HEK293T (cell line): ENCODE measurements at regions not wholly inside any gene's neighbourhood (a gene's known extent, or its start where the extent isn't known, plus 50 kb on each side); places are given as distances from the start of the nearest gene placed in this dataset.

Experiments
- CTCF ChIA-PET: fragments of 350-600 bp; formaldehyde crosslinking; extraction: SDS; loops from one replicate; lab custom pipeline; 2021; ENCODE audit warnings: antibody characterized with exemption, inconsistent platforms; lab: Yijun Ruan, JAX
- POLR2A ChIA-PET: fragments of 350-600 bp; formaldehyde crosslinking; extraction: SDS; loops from one replicate; lab custom pipeline; 2020; ENCODE audit warnings: antibody characterized with exemption, inconsistent platforms; lab: Yijun Ruan, JAX
- DNase-seq: peaks from one replicate; pipeline ENCODE4 v3.0.0; 2012; ENCODE audit warnings: mixed read lengths; ENCODE audit errors: extremely low spot score
- ARNT ChIP-seq: fragments of 450-650 bp; IDR thresholded peaks from 2 replicates; pipeline ENCODE4 v1.6.1; 2017; ENCODE audit warnings: mild to moderate bottlenecking
- BHLHE40 ChIP-seq: fragments of 450-650 bp; IDR thresholded peaks from 2 replicates; pipeline ENCODE4 v1.6.1; 2016; ENCODE audit warnings: mild to moderate bottlenecking, moderate library complexity, borderline replicate concordance
- CTBP1 ChIP-seq: fragments of 450-650 bp; IDR thresholded peaks from 2 replicates; pipeline ENCODE4 v1.6.1; 2016; ENCODE audit warnings: borderline replicate concordance
- ELF4 ChIP-seq: fragments of 450-650 bp; IDR thresholded peaks from 2 replicates; pipeline ENCODE4 v1.6.1; 2017; ENCODE audit warnings: antibody characterized with exemption
- FOXA1 ChIP-seq: fragments of 450-650 bp; IDR thresholded peaks from 2 replicates; pipeline ENCODE4 v1.6.1; 2016; ENCODE audit warnings: mild to moderate bottlenecking
- FOXK2 ChIP-seq: fragments of 450-650 bp; IDR thresholded peaks from 2 replicates; pipeline ENCODE4 v1.6.1; 2016; ENCODE audit warnings: mild to moderate bottlenecking
- FOXM1 ChIP-seq: fragments of 450-650 bp; IDR thresholded peaks from 2 replicates; pipeline ENCODE4 v1.6.1; 2017; ENCODE audit warnings: mild to moderate bottlenecking, borderline replicate concordance
- HDGF ChIP-seq: fragments of 450-650 bp; IDR thresholded peaks from 2 replicates; pipeline ENCODE4 v1.6.1; 2017; ENCODE audit warnings: antibody characterized with exemption, borderline replicate concordance
- L3MBTL2 ChIP-seq: fragments of 450-650 bp; conservative IDR thresholded peaks from 2 replicates; pipeline ENCODE4 v1.6.1; 2016; ENCODE audit warnings: mild to moderate bottlenecking
- LEF1 ChIP-seq: fragments of 450-650 bp; IDR thresholded peaks from 2 replicates; pipeline ENCODE4 v1.6.1; 2017; ENCODE audit warnings: mild to moderate bottlenecking, borderline replicate concordance
- NFRKB ChIP-seq: fragments of 450-650 bp; IDR thresholded peaks from 2 replicates; pipeline ENCODE4 v1.6.1; 2016; ENCODE audit warnings: mild to moderate bottlenecking, moderate library complexity
- PKNOX1 ChIP-seq: fragments of 450-650 bp; IDR thresholded peaks from 2 replicates; pipeline ENCODE4 v1.6.1; 2016
- SP1 ChIP-seq: fragments of 450-650 bp; IDR thresholded peaks from 2 replicates; pipeline ENCODE4 v1.6.1; 2017
- SUZ12 ChIP-seq: fragments of 450-650 bp; IDR thresholded peaks from 2 replicates; pipeline ENCODE4 v1.6.1; 2016; ENCODE audit warnings: mild to moderate bottlenecking
- TARDBP ChIP-seq: fragments of 450-650 bp; IDR thresholded peaks from 2 replicates; pipeline ENCODE4 v1.6.1; 2016
- ZNF384 ChIP-seq: fragments of 450-650 bp; IDR thresholded peaks from 2 replicates; pipeline ENCODE4 v1.6.1; 2016

GRCh38 chr5:77925503-77925902 is 149.4 kb upstream of the TBCA start:
- no peak for DNase-seq
- POLR2A ChIA-PET, result no interaction called here
- CTCF ChIA-PET, result no interaction called here
- TF ChIP-seq FOXA1 (no peak), ZNF384 (no peak), TARDBP (no peak), NFRKB (no peak), SP1 (no peak), CTBP1 (no peak), ELF4 (no peak), HDGF (no peak), FOXK2 (no peak)

- TF ChIP-seq SUZ12, result no peak
- TF ChIP-seq FOXA1, result no peak
- ChIA-PET CTCF (no interaction called here), POLR2A (no interaction called here)
- no peak for DNase-seq
Measured at GRCh38 chr5:77924081-77924480, 147.9 kb upstream of the TBCA start.

- ChIA-PET CTCF (no interaction called here), POLR2A (no interaction called here)
- no peak for DNase-seq
- TF ChIP-seq NFRKB, result no peak
Measured at GRCh38 chr5:77923666-77924065, 147.5 kb upstream of the TBCA start.

- DNase-seq, result no peak
- ChIA-PET CTCF (no interaction called here), POLR2A (no interaction called here)
- TF ChIP-seq ZNF384, result no peak
- TF ChIP-seq BHLHE40, result no peak
- no peak for TF ChIP-seq ARNT
- no peak for TF ChIP-seq FOXM1
- TF ChIP-seq TARDBP, result no peak
- TF ChIP-seq NFRKB, result no peak
Measured at GRCh38 chr5:77921094-77921768, 145.1 kb upstream of the TBCA start.

- no peak for TF ChIP-seq FOXK2
- TF ChIP-seq SP1, result no peak
- no peak for TF ChIP-seq ARNT
- no peak for TF ChIP-seq CTBP1
- TF ChIP-seq FOXA1, result no peak
- no peak for TF ChIP-seq SUZ12
- no peak for TF ChIP-seq HDGF
- no peak for TF ChIP-seq TARDBP
- TF ChIP-seq ELF4, result no peak
- TF ChIP-seq FOXM1, result no peak
- TF ChIP-seq ZNF384, result no peak
- no peak for TF ChIP-seq NFRKB
- no peak for TF ChIP-seq BHLHE40
- DNase-seq, result no peak
- POLR2A ChIA-PET, result interaction anchor here (0.7 kb wide), 1 partner anchor 12 kb away, joined by 3 read pairs; no protein-coding TSS in a partner anchor
- CTCF ChIA-PET, result interaction anchor here (0.6 to 1.1 kb wide), 2 partner anchors 9 to 71 kb away, joined by 3 read pairs; no protein-coding TSS in a partner anchor
Measured at GRCh38 chr5:77920359-77921058, 144.4 kb upstream of the TBCA start.

GRCh38 chr5:77915346-77915745 is 139.2 kb upstream of the TBCA start:
- CTCF ChIA-PET, result no interaction called here
- DNase-seq, result no peak
- no peak for TF ChIP-seq ARNT
- TF ChIP-seq ELF4, result no peak
- TF ChIP-seq SUZ12, result no peak
- TF ChIP-seq HDGF, result no peak
- no peak for TF ChIP-seq PKNOX1
- TF ChIP-seq L3MBTL2, result no peak
- TF ChIP-seq FOXK2, result no peak
- TF ChIP-seq LEF1, result no peak
- no peak for TF ChIP-seq SP1
- TF ChIP-seq FOXA1, result no peak
- TF ChIP-seq NFRKB, result no peak
- TF ChIP-seq FOXM1, result no peak
- TF ChIP-seq TARDBP, result no peak
- POLR2A ChIA-PET, result no interaction called here

- no peak for DNase-seq
- TF ChIP-seq L3MBTL2, result no peak
- no peak for TF ChIP-seq SUZ12
- TF ChIP-seq LEF1, result no peak
- TF ChIP-seq TARDBP, result no peak
- TF ChIP-seq SP1, result no peak
- TF ChIP-seq PKNOX1, result no peak
- no peak for TF ChIP-seq FOXK2
- no peak for TF ChIP-seq BHLHE40
- TF ChIP-seq FOXA1, result no peak
- TF ChIP-seq HDGF, result no peak
- no peak for TF ChIP-seq ARNT
- no peak for TF ChIP-seq CTBP1
- no peak for TF ChIP-seq ZNF384
- no peak for TF ChIP-seq ELF4
- ChIA-PET CTCF (interaction anchor here (0.5 to 0.8 kb wide), 2 partner anchors 16 to 24 kb away, joined by 3 read pairs; no protein-coding TSS in a partner anchor), POLR2A (interaction anchor here (0.7 kb wide), 1 partner anchor 80 kb away, joined by 3 read pairs; no protein-coding TSS in a partner anchor)
Measured at GRCh38 chr5:77912721-77913120, 136.6 kb upstream of the TBCA start.
